Testis (tissue), 2 donors: ENCODE measurements at regions not wholly inside any gene's neighbourhood (a gene's known extent, or its start where the extent isn't known, plus 50 kb on each side); places are given as distances from the start of the nearest gene placed in this dataset.

Experiments
- CTCF ChIP-seq, 3 experiments: fragments of 450-650 bp in 2 of 3; fragments of 200-600 bp in 1 of 3; sonication (generic) in 1 of 3; IDR thresholded peaks; one replicate each; pipeline ENCODE4 v1.5.1; 2016 to 2019; ENCODE audit warnings: antibody characterized with exemption in 3 of 3, mild to moderate bottlenecking in 2 of 3, moderate library complexity in 1 of 3
- POLR2A ChIP-seq: fragments of 450-650 bp; IDR thresholded peaks from one replicate; pipeline ENCODE4 v1.6.1; 2017; ENCODE audit warnings: antibody characterized with exemption, mild to moderate bottlenecking, moderate library complexity

- TF ChIP-seq CTCF (IDR thresholded peaks at IDR 0.05) = no peak
- TF ChIP-seq POLR2A = no peak
These were observed 1104.6 kb upstream of the MAP3K7 start for GRCh38 chr6:91691449-91691848.
